Hematopoietic multipotent progenitor cell treated with erythropoietin and hydrocortisone succinate and interleukin-3 and kit ligand, for 6 days (in vitro differentiated cells): ENCODE measurements at regions not wholly inside any gene's neighbourhood (a gene's known extent, or its start where the extent isn't known, plus 50 kb on each side); places are given as distances from the start of the nearest gene placed in this dataset.
"Not testable (repeated sequence)": the region's sequence is repeated elsewhere in the genome, so short reads cannot be mapped to it uniquely, and the experiment has no call there.

Source experiments
- DNase-seq: peaks from one replicate; pipeline ENCODE4 v3.0.0-alpha.2; 2015

DNA sequence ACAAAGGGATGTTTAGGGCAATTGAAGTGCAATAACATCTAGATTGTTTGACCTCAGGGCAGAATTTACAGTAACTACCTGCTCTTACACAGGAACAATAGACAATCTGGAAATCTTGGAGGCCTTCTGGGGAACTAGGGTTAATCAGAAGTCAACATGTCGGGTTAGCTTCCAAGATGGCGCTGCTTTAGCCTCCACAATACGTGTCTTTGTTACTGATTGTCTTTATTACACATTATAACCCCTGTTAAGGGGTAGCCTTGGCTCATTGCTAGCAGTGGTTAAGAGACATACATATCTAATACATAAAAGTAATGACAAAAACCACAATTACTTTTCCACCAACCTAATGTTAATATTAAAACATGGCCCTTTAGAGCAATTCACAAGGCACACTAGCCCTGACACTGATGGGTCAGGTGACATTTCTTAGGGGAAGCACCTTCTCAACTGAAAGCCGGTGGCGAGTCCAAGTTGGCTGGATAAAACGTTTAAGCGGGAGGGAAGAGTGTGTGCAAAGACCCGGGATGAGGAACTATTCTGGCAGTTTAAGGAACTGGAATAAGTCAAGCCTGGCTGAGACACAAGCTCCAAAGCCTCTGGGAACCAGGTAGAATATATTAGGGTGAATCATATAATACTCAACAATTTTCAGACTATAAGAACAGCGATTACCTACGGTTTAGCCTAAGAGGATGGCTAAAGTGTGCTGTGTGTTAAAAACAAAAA lies 236.9 kb downstream of the BCAS1 start:
- DNase-seq = no peak

DNA sequence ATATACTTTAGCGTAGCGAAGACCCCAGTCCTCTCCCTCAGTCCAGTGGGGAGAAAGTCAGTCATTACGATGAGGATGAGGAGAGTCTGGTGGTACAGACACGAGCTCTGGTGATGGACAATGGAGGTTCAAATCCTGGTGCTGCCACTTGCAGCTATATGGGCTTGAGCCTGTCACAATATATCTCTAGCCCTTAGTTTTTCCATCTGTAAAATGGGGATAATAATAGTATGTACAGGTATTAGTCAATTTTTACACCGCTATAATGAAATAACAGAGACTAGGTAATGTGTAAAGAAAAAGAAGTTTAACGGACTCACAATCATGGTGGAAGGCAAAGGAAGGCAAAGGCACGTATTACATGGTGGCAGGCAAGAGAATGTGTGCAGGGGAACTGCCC lies 237.9 kb downstream of the BCAS1 start:
- no peak for DNase-seq

DNA sequence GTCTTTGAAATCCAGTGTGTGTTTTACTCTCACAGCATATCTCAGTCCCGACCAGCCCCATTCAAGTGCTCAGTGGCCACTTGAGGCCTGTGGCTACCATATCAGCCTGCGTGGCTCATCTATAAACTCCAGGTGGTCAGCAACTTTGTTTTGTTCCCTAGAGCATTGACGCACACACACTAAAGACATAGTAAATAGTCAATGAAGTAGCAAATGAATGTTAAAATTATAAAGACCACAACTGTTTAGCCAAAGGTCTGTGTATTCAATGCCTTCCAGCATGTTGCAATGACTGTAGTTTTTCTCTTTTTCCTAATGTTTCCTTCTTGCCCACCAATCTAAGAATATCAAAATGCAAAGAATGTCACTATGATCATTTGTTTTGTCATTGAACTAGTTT lies 238.2 kb upstream of the ZNF217 start:
- no peak for DNase-seq

DNA sequence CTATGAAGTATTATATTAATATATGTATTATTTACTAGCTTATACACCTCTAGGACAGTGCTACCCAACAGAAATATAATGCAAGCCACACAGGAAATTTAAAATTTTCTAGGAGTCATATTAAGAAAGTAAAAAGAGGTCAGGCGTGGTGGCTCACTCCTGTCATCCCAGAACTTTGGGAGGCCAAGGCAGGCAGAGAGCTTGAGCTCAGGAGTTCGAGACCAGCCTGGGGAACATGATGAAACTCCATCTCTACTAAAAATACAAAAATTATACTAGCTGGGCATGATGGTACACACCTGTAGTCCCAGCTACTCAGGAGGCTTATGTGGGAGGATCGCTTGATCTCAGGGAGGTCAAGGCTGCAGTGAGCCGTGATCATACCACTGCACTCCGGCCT lies 237.6 kb upstream of the ZNF217 start:
- DNase-seq = no peak

DNA sequence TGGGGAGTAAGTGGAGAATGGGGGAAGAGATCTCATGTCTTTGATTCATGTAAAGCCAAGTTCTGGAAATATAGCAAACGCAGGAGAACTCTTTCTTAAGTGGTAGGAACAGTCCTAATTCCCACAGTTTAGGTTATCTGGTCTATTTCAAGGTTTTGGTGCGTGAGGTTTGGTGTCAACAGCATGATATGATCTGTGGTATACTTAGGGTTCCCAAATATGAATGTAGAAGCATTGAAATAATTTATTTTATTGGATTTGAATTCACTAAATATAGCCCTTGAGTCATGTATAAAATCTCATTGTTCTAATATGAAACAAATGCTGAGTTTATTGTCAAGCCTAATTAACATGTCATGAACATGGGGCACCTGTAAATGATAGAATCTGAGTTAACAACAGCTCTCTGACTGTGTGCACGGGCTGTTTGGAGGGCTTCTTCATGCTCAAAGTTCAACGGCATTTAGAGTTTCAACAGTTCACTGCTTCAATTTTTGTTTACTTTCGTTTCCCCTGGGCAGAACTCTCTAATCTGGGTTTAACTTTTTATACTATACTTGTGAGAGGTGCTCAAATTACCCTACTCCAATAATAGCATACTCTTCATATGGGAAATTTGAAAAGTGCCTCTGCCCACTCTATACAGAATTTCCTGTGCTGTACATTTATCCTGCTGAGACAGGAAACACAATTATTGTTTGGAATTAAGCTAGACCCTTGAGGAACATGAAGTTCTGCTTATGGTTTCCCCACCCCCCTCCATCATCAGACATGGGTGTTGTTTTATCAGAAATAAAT lies 236.3 kb upstream of the ZNF217 start:
- peak; percentile 53 for DNase-seq

DNA sequence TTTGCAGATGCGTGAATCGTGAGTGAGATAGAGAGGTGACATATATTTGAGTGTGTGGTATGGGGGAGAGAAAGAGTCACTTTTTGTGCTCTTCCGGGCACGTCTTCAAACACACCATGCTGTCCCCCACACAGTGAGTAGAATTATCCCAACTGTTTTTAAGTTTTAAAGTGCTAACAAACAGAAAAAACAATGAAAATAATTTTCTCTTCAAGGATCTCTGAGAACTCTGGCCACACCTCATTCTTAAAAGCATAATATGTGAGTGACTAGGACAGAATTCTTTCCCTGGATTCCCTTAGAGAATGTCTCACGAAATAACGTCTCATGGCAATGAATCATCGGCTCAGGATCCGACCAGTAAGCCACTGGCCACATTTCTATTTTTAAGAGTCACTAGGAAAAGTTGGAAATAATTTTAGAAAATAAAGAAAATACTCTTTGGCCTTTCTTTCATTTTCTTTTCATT lies 235.7 kb upstream of the ZNF217 start:
- peak; percentile 51 for DNase-seq

DNA sequence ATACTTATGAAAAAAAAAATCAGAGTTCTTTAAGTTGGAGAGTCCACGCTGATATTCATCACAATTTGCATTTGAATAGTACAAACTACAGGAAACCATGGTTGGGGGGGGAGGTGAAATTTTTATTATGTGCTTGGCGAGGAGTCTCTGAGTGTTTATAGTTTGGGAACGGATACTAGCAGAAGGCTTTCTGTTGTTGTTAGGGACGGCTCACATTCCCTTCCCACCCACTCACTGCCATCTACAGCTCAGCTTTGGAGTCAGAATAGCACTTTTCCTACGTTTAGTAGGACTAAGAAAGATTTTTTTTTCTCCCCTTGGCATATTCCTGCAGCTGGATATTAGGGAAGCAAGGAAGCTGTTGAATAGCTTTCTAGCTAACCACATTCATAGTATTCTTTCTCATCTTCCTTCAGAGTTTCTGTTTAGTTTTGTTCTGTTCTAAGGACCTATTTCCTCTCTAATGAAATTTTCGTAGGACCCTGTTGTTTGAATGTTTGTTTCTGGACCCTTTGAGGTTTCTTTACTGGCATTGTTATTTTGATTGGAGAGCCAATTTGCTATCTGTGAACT lies 235.1 kb upstream of the ZNF217 start:
- peak; percentile 51 for DNase-seq

DNA sequence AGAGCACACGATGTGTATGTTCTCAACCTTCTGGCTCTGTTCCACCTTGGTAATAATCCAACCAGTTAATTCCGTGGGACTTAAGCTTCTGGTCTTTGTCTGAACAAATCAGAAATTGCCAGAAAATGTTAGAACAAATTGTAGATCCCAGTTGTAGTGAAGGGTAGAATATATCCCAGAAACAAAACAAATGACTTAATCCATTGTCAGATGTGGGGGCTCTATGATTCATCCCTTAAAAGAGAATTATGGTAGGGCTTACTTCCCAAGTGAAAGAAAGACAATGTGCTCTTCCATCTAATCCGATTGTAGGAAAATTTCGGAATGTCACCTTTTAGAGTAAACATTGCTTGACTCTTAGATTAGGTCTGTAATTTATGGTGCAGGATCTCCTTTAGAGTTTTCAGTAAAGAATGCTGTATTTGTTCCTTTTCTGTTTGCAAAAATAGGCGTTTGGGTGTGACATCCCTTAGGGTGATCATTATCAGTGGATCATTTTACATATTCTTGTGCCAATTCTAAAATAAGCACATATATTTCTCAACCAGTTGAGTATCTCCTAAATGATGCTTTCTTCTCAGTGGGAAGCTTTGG lies 234.5 kb upstream of the ZNF217 start:
- no peak for DNase-seq

DNA sequence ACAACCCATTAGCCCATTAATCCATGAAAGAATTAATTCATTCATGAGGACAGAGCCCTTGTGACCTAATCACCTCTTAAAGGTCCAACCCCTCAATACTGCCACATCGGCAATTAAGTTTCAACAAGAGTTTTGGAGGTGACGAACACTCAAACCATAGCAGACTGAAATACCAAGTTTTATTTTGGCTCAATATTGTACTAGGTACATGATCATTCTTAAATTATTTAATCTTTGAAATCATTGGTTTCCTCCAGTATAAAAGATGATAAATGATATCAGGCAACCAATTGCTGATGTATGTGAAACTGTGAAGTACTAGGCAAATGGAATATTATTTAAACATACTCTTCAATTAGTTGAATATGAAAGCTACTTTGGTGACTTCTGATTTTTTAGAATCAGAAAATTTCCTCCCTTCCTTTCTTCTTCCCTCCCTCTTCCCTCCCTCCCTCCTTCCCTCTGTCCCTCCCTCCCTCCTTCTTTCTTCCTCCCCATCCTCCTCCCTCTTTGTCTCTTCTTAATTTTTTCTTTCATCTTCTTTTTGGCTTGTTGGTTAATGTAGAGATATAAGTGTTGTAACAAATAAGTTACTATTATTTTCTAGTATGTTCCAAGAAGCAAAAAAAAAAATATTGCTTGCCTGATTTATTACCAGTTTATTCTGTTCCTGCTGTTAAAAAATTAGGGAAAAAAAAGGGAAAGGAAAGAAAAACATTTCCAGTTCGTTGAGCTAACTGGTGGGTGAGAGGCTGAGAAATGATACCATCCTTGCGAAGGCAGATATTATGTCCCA lies 233.9 kb upstream of the ZNF217 start:
- DNase-seq = no peak

DNA sequence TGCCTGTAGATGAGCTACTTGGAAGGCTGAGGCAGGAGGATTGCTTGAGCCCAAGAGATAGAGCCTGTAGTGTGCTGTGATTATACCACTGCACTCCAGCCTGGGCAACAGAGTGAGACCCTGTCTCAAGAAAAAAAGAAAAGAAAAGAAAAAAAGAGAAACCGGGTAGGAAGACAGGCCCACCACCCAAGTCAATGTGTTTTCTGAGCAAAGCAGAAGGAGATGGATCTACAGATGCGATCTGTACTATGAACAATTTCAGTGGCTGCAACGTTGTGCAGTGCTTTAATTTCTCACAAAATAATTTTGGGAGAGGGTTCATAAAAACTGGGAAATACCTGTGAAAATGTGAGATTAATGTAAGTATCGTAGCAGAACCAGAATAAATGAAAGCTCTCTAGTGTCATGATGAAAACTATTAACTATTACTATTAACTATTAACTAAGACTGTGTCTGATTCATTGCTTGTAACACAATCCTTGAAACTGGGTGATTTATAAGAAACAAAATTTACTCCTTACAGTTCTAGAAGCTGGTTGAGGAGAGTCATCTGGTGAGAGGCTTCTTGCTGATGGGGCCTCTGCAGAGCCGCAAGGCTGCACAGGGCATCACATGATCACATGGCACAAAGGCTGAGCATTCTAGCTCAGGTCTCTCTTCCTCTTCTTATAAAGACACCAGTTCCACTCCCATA lies 233.1 kb upstream of the ZNF217 start:
- DNase-seq = no peak

DNA sequence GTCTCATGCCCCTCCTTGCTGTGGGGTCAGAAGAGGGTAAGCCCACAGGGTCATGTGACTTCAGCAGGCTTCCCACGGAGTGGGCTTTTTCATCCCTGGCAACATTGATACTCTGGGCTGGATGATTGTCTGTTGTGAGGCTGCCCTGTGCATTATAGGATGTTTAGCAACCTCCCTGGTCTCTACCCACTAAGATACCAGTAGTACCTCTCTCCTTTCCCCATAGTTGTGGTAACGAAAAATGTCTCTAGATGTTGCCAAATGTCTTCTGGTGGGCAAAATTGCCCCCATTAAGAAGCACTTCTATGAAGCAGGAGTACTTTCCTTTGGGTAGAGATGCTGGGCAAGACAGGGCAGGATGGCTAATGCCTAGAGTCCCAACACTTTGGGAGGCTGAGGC lies 232.5 kb upstream of the ZNF217 start:
- DNase-seq = no peak

DNA sequence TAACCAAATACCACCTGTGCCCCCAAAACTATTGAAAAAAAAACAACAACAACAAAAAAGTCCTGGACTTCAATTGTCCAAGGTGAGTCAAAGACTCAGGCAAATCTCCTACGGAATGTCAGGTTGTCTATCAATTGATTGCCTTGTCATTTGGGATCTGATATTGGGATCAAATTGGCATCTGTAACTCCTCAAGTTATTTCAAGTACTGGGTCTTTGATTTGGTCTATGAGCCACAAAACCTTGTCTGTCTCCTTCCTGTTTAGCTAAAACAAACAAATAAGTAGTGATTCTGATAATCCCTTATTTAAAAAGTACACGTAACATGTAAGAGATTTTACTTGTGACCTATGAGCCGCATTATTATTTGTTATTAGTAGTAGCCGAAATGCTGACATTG lies 231.6 kb upstream of the ZNF217 start:
- DNase-seq = no peak

DNA sequence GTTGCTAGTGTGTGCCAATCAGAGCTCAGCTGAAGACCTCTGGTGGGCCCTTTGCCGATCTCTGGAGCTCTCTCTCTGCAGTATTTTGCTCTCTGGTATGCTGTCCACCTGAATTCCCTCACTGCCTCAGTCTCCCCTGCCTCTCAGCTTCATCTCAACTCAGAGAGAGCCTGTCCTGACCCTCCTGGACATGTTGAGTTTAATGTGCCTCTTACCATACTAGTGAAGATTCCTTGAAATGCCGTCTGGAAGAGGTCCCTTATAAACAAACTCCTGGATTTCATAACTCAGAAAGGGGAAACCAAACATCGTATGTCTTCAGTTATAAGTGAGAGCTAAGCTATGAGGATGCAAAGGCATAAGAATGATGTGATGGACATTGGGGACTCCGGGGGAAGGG lies 231.1 kb upstream of the ZNF217 start:
- no peak for DNase-seq

DNA sequence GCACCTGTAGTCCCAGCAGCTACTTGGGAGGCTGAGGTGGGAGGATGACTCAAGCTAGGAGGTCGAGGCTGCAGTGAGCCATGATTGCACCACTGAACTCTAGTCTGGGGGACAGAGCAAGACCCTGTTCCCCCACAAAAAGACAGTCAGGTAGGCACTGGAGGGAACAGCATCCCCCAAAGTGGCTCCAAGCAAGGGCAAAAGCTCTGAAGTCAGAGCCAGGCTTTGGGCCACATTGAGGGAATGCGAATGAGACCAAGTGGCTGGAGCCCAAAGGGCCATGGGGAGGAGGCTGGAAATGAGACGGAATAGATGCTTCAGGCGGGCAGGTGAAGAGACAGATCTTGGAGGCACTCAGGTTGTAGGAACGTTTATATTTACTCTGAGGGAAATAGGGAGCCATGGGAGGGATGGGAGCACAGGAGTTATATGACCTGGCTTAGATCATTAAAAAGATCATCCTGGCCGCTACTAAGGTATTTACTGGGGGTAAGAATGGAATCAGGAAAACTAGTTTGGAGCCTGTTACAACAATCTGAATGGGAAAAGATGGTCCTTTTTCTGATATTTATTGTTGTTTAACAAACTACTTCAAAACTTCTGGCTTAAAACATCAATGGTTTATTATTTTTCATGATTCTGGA lies 229.6 kb upstream of the ZNF217 start:
- DNase-seq = no peak

DNA sequence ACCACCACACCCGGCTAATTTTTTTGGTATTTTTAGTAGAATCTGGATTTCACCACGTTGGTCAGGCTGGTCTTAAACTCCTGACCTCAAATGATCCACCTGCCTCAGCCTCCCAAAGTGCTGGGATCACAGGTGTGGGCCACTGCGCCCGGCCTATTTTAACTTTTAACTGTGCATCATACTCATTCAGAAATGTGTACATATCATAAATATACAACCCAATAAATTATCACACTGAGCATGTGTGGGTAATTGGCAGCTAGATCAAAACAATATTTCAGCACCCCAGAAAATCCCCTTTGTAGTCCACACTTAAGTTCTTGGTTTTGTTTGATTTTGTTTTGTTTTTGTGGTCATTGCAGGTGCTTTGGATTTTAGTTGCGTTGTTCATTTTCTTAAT lies 228.9 kb upstream of the ZNF217 start:
- no peak for DNase-seq

DNA sequence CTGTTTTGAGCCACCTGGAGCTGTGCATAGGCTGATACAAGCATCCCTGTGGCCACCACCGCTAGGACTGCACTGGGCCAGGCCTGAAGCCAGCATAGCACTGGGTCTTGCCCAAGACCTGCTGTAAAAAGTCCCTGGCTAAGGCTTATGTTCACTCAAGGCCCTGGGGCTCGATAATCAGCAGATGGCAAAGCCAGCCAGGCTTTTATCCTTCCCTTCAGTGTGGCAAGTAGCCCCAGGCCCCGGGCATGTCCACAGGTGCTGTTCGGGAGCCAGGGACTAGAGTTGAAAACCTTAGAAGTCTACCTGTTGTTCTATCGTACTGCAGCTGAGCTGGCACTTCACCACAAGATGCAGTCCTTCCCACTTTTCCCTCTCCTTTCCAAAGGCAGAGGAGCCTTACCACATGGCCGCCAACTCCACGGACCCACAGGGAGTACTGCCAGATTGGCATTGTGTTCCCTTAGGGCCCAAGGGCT lies 226.4 kb upstream of the ZNF217 start:
- DNase-seq = no peak

DNA sequence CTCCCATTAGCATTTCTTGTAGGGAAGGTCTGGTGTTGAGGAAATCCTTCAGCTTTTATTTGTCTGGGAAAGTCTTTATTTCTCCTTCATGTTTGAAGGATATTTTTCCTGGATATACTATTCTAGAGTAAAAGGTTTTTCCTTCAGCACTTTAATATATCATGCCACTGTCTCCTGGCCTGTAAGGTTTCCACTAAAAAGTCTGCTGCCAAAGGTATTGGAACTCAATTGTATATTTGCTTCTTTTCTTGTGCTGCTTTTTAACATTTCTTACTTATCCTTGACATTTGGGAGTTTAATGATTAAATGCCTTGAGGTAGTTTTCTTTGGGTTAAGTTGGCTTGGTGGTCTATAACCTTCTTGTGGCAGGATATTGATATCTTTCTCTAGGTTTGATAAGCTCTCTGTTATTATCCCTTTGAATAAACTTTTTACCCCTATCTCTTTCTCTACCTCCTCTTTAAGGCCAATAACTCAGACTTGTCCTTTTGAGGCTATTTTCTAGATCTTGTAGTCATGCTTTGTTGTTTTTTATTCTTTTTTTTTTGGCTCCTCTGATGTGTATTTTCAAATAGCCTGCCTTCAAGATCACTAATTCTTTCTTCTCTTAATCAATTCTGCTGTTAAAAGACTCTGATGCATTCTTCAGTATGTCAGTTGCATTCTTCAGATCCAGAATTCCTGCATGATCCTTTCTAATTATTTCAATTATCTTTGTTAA lies 225.0 kb upstream of the ZNF217 start:
- DNase-seq = no peak

DNA sequence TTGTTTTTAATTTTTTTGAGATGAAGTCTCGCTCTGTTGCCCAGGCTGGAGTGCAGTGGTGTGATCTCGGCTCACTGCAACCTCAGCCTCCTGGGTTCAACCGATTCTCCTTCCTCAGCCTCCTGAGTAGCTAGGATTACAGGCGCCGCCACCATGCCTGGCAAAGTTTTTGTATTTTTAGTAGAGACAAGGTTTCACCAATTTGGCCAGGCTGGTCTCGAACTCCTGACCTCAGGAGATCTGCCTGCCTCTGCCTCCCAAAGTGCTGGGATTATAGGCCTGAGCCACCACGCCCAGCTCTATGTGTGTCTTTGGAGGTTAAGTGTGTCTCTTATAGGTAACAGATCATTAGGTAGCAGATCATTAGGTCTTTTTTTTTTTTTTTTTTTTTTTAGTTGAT lies 223.9 kb upstream of the ZNF217 start:
- DNase-seq = not testable (repeated sequence)

DNA sequence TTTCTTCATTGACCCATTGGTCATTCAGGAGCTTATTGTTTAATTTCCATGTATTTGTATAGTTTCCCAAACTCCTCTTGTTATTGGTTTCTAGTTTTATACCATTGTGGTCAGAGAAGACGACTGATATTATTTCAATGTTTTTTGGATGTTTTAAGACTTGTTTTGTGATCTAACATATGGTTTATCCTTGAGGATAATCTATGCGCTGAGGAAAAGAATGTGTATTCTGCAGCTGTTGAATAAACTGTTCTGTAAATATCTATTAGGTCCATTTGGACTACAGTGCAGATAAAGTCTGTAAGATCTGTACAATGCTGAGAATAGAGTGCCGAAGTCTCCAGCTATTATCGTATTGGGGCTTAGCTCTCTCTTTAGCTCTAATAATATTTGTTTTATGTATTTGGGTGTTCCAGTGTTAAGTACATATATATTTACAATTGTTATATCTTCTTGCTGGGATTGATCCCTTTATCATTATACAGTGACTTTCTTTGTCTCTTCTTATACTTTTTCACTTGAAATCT lies 223.3 kb upstream of the ZNF217 start:
- DNase-seq = no peak

DNA sequence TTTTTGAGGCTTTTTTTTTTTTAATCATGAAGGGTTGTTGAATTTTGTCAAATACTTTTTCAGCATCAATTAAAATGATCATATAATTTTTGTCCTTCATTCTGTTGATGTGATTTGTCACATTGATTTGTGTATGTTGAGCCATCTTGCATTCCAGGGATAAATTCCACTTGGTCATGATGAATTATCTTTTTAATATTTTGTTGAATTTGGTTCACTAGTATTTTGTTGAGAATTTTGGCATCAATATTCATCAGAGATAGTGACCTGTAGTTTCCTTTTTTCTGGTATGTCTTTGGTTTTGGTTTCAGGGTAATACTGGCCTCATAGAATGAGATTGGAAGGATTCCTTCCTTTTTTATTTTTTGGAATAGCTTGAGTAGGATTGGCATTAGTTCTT lies 221.9 kb upstream of the ZNF217 start:
- DNase-seq = no peak

DNA sequence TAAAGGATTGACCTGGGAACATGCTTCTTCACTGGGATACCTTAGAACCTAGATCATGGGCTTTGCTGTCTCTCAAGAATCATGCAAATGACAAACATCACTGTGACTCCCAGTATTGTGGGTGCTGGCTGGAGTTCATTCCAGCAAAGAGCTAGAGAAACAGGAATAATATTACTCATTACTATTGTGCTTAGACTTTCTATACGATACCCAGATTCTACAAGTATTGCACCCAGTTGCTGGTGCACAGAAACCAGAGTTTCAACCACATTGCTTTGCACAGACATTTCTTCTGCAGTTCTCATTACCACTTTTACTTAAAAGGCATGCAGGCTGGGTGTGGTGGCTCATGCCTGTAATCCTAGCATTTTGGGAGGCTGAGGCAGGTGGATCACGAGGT lies 220.4 kb upstream of the ZNF217 start:
- DNase-seq = no peak
